ENCODE measurements at regions not wholly inside any gene's neighbourhood (a gene's known extent, or its start where the extent isn't known, plus 50 kb on each side); places are given as distances from the start of the nearest gene placed in this dataset.

GRCh38 chr12:67182551-67182950 lies 86.6 kb upstream of the CAND1 start:
- no peak for TF ChIP-seq CTCF (IDR thresholded peaks at IDR 0.05)
- no peak for TF ChIP-seq POLR2A (IDR thresholded peaks at IDR 0.05)
